GM12878 (cell line): ENCODE measurements at regions not wholly inside any gene's neighbourhood (a gene's known extent, or its start where the extent isn't known, plus 50 kb on each side); places are given as distances from the start of the nearest gene placed in this dataset.

ENCODE experiments used
- ATAC-seq: fragments of 200-7000 bp; cut with Tn5 transposase; 3 replicates; pipeline ENCODE4 v1.9.1; 2020; ENCODE audit warnings: mild to moderate bottlenecking, moderate library complexity
- BruUV-seq: library from RNA; stranded (reverse); fragments of 400-500 nt; replicated peaks from 2 replicates; lab custom pipeline; 2021; lab: Mats Ljungman, UMichigan
- CTCF ChIA-PET: fragments of 300-600 bp; sonication (Branson Sonifier 250); formaldehyde crosslinking; extraction: SDS; loops from one replicate; lab custom pipeline; 2021; ENCODE audit warnings: inconsistent platforms; lab: Yijun Ruan, JAX
- POLR2A ChIA-PET: fragments of 350-600 bp; formaldehyde crosslinking; extraction: SDS; loops from one replicate; lab custom pipeline; 2021; ENCODE audit warnings: inconsistent platforms; lab: Charles Lee
- RAD21 ChIA-PET: fragments of 300-600 bp; sonication (Branson Sonifier 250); formaldehyde crosslinking; loops from one replicate; lab custom pipeline; 2023; ENCODE audit warnings: antibody characterized with exemption; ENCODE audit not compliant: unreplicated experiment; lab: Charles Lee
- SMC1A ChIA-PET: fragments of 300-600 bp; sonication (Branson Sonifier 250); formaldehyde crosslinking; loops from one replicate; lab custom pipeline; 2023; ENCODE audit not compliant: unreplicated experiment, uncharacterized antibody; lab: Charles Lee
- DNase-seq: peaks from one replicate; pipeline ENCODE4 v3.0.0-alpha.2; 2011; ENCODE audit warnings: low read depth, low spot score
- FAIRE-seq: peaks from 3 replicates; lab custom pipeline; 2011; peaks lifted over from hg19 to GRCh38; lab: Jason Lieb, UNC
- H2AFZ ChIP-seq: 2 replicates; pipeline ENCODE4 v1.6.0; 2011; ENCODE audit warnings: low read depth, low read length, control low read depth; ENCODE audit not compliant: control insufficient read depth
- H3K27ac ChIP-seq: 2 replicates; pipeline ENCODE4 v1.5.1; 2011; ENCODE audit warnings: control low read depth; ENCODE audit not compliant: control insufficient read depth, insufficient read depth
- H3K27me3 ChIP-seq, 2 experiments: replicated peaks in 1 of 2; 2 replicates each; pipeline versions ENCODE4 v1.6.0 to v1.6.1; 2011; ENCODE audit warnings: low read length in 1 of 2; ENCODE audit not compliant: control insufficient read depth in 2 of 2, insufficient read depth in 2 of 2
- H3K36me3 ChIP-seq, 2 experiments: 2 replicates each; pipeline ENCODE4 v1.5.1; 2011; ENCODE audit warnings: low read length in 1 of 2; ENCODE audit not compliant: control insufficient read depth in 2 of 2, insufficient read depth in 2 of 2
- H3K4me1 ChIP-seq: 2 replicates; pipeline ENCODE4 v1.6.1; 2011; ENCODE audit warnings: mild to moderate bottlenecking, low read length, moderate library complexity, mixed read lengths; ENCODE audit not compliant: control insufficient read depth, insufficient read depth
- H3K4me2 ChIP-seq: 2 replicates; pipeline ENCODE4 v1.6.0; 2011; ENCODE audit warnings: control low read depth; ENCODE audit not compliant: control insufficient read depth, insufficient read depth
- H3K4me3 ChIP-seq: fragments of 200-600 bp; sonication (generic); 2 replicates; pipeline ENCODE4 v1.5.1; 2016
- H3K79me2 ChIP-seq: 2 replicates; pipeline ENCODE4 v1.6.0; 2011; ENCODE audit warnings: low read length; ENCODE audit not compliant: control insufficient read depth, insufficient read depth
- H3K9ac ChIP-seq: 2 replicates; pipeline ENCODE4 v1.8.0; 2011; ENCODE audit warnings: low read length, control low read depth, mixed read lengths; ENCODE audit not compliant: control insufficient read depth, insufficient read depth
- H3K9me3 ChIP-seq: replicated peaks from 3 replicates; pipeline ENCODE4 v1.5.1; 2011; ENCODE audit warnings: mild to moderate bottlenecking, low read length; ENCODE audit not compliant: control insufficient read depth, insufficient read depth
- H4K20me1 ChIP-seq: 2 replicates; pipeline ENCODE4 v1.6.0; 2011; ENCODE audit not compliant: control insufficient read depth, insufficient read depth
- CBFB ChIP-seq: IDR thresholded peaks from 2 replicates; pipeline ENCODE4 v1.6.1; 2016; ENCODE audit warnings: antibody characterized with exemption, low read depth
- CHD1 ChIP-seq: IDR thresholded peaks from 2 replicates; pipeline ENCODE4 v1.6.1; 2012; ENCODE audit warnings: low read depth, low read length, improper control_type of control experiment
- KAT2A ChIP-seq: conservative IDR thresholded peaks from 2 replicates; pipeline ENCODE4 v1.6.1; 2011; ENCODE audit warnings: low read depth, low read length; ENCODE audit not compliant: control insufficient read depth
- SIX5 ChIP-seq: IDR thresholded peaks from 2 replicates; pipeline ENCODE4 v1.6.1; 2011; ENCODE audit warnings: mild to moderate bottlenecking, low read depth, low read length, moderate library complexity; ENCODE audit not compliant: severe bottlenecking
- TARDBP ChIP-seq: IDR thresholded peaks from 2 replicates; pipeline ENCODE4 v1.6.1; 2016; ENCODE audit warnings: borderline replicate concordance
- TCF12 ChIP-seq: IDR thresholded peaks from 2 replicates; pipeline ENCODE4 v1.6.1; 2011; ENCODE audit warnings: low read depth, mild to moderate bottlenecking, low read length
- ZBED1 ChIP-seq: IDR thresholded peaks from 2 replicates; pipeline ENCODE4 v1.6.1; 2016; ENCODE audit warnings: borderline replicate concordance
- ZNF24 ChIP-seq: fragments of 450-650 bp; IDR thresholded peaks from 2 replicates; pipeline ENCODE4 v1.6.1; 2017; ENCODE audit warnings: antibody characterized with exemption, mild to moderate bottlenecking
- WGBS: methylation state at CpG from one replicate; pipeline ENCODE4 v1.1.6; 2016; ENCODE audit warnings: low lambda C conversion rate; ENCODE audit not compliant: insufficient replicate concordance, insufficient coverage; ENCODE audit errors: missing lambda C conversion rate; 5-methylcytosine and 5-hydroxymethylcytosine counted together
- in situ Hi-C: fragments of 300-500 bp; cut with MboI; formaldehyde crosslinking; loops from 9 replicates; pipeline ENCODE4 v1.14.3; 2018; ENCODE audit warnings: mixed read lengths
- intact Hi-C: fragments of 100-400 bp; cut with micrococcal nuclease; formaldehyde crosslinking; loops from one replicate; pipeline ENCODE4 v1.14.2; 2022; ENCODE audit not compliant: unreplicated experiment
- TF ChIP-seq, protein P1 (sequence below): fragments of 450-650 bp; IDR thresholded peaks from 2 replicates; pipeline ENCODE4 v1.6.1; 2017; ENCODE audit warnings: borderline replicate concordance
- TF ChIP-seq, protein P2 (sequence below): fragments of 450-650 bp; IDR thresholded peaks from 2 replicates; pipeline ENCODE4 v1.6.1; 2017; ENCODE audit warnings: mild to moderate bottlenecking, moderate library complexity
- TF ChIP-seq, protein P3 (sequence below): fragments of 450-650 bp; formaldehyde crosslinking; IDR thresholded peaks from 2 replicates; pipeline ENCODE4 v1.4.0; 2022; ENCODE audit warnings: mild to moderate bottlenecking, moderate library complexity
- TF ChIP-seq, protein P4 (sequence below): IDR thresholded peaks from 2 replicates; pipeline ENCODE4 v1.6.1; 2012; ENCODE audit warnings: low read depth, low read length, improper control_type of control experiment

DNA sequence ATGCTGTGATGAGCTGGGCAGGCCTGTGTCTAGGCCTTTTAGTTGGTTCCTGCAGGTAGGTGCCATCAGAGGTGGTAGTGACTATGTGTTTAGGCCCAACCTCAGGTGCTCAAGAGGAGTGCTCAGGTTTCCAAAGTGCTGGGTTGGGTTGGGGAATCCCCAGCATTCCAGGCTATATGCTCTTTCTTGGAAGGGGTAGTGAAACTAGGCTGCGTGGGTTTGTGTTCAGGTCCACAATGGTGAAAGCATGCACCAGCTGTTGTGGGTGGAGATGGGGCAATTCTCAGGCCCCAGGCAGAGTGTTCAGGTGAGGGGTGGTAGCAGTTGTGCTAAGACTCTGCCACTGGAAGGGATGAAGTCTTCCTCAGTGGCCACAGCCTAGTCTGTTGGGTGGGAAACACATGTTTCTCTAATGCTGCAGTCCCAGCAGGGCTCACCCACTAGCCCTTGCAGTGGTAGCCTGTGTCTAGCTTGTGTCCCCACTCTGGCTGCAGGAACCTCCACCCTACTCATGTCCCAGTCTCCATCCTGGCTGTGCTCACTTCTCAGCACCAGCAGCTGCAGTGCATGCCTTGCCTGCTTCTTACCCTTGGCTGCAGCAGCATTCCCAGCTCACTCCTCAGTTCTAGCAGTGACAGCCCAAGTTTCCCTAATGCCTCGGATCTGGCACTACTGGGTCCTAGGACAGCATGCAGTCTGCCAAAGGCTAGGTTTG is 78.9 kb downstream of the FAM170A start:
- H3K4me2 ChIP-seq = no peak overlapping the region
- SMC1A ChIA-PET = interaction anchor here (0.6 kb wide), 1 partner anchor 1440 kb away, joined by 3 read pairs; no protein-coding TSS in a partner anchor
- no peak overlapping the region for H3K9ac ChIP-seq
- BruUV-seq = no TSS peak
- H3K27ac ChIP-seq = no peak overlapping the region
- H2AFZ ChIP-seq = no peak overlapping the region
- WGBS = 35% methylated on average over 2 of the region's 2 CpGs
- no peak for FAIRE-seq
- in situ Hi-C loops = no loop called here
- DNase-seq = no peak
- RAD21 ChIA-PET = no interaction called here
- no peaks in the 10 kb centered on the region for H3K9me3 ChIP-seq
- no peak; the same call in 2 of the 3 replicates for ATAC-seq
- H3K4me3 ChIP-seq = no peak overlapping the region
- no peaks in the 10 kb centered on the region; the same call in 1 of the 2 replicates for H3K4me1 ChIP-seq
- H3K27me3 ChIP-seq = no peaks in the 10 kb centered on the region
- H3K36me3 ChIP-seq = no peaks in the 10 kb centered on the region
- intact Hi-C loops = no loop called here
- POLR2A ChIA-PET = no interaction called here
- TF ChIP-seq, protein P1, sequence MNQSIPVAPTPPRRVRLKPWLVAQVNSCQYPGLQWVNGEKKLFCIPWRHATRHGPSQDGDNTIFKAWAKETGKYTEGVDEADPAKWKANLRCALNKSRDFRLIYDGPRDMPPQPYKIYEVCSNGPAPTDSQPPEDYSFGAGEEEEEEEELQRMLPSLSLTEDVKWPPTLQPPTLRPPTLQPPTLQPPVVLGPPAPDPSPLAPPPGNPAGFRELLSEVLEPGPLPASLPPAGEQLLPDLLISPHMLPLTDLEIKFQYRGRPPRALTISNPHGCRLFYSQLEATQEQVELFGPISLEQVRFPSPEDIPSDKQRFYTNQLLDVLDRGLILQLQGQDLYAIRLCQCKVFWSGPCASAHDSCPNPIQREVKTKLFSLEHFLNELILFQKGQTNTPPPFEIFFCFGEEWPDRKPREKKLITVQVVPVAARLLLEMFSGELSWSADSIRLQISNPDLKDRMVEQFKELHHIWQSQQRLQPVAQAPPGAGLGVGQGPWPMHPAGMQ = no peak
- TF ChIP-seq CHD1 (no peak), SIX5 (no peak), ZNF24 (no peak), CBFB (no peak), ZBED1 (no peak), TCF12 (no peak), KAT2A (no peak), TARDBP (no peak)
- TF ChIP-seq, protein P2, sequence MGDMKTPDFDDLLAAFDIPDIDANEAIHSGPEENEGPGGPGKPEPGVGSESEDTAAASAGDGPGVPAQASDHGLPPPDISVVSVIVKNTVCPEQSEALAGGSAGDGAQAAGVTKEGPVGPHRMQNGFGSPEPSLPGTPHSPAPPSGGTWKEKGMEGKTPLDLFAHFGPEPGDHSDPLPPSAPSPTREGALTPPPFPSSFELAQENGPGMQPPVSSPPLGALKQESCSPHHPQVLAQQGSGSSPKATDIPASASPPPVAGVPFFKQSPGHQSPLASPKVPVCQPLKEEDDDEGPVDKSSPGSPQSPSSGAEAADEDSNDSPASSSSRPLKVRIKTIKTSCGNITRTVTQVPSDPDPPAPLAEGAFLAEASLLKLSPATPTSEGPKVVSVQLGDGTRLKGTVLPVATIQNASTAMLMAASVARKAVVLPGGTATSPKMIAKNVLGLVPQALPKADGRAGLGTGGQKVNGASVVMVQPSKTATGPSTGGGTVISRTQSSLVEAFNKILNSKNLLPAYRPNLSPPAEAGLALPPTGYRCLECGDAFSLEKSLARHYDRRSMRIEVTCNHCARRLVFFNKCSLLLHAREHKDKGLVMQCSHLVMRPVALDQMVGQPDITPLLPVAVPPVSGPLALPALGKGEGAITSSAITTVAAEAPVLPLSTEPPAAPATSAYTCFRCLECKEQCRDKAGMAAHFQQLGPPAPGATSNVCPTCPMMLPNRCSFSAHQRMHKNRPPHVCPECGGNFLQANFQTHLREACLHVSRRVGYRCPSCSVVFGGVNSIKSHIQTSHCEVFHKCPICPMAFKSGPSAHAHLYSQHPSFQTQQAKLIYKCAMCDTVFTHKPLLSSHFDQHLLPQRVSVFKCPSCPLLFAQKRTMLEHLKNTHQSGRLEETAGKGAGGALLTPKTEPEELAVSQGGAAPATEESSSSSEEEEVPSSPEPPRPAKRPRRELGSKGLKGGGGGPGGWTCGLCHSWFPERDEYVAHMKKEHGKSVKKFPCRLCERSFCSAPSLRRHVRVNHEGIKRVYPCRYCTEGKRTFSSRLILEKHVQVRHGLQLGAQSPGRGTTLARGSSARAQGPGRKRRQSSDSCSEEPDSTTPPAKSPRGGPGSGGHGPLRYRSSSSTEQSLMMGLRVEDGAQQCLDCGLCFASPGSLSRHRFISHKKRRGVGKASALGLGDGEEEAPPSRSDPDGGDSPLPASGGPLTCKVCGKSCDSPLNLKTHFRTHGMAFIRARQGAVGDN = no peak
- TF ChIP-seq, protein P3, sequence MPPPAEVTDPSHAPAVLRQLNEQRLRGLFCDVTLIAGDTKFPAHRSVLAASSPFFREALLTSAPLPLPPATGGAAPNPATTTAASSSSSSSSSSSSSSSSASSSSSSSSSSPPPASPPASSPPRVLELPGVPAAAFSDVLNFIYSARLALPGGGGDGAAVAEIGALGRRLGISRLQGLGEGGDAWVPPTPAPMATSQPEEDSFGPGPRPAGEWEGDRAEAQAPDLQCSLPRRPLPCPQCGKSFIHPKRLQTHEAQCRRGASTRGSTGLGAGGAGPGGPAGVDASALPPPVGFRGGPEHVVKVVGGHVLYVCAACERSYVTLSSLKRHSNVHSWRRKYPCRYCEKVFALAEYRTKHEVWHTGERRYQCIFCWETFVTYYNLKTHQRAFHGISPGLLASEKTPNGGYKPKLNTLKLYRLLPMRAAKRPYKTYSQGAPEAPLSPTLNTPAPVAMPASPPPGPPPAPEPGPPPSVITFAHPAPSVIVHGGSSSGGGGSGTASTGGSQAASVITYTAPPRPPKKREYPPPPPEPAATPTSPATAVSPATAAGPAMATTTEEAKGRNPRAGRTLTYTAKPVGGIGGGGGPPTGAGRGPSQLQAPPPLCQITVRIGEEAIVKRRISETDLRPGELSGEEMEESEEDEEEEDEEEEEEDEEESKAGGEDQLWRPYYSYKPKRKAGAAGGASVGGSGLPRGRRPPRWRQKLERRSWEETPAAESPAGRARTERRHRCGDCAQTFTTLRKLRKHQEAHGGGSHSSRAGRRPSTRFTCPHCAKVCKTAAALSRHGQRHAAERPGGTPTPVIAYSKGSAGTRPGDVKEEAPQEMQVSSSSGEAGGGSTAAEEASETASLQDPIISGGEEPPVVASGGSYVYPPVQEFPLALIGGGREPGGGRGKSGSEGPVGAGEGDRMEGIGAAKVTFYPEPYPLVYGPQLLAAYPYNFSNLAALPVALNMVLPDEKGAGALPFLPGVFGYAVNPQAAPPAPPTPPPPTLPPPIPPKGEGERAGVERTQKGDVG (CRISPR knock-in tag) = no peak
- TF ChIP-seq, protein P4, sequence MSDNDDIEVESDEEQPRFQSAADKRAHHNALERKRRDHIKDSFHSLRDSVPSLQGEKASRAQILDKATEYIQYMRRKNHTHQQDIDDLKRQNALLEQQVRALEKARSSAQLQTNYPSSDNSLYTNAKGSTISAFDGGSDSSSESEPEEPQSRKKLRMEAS = no peak
- CTCF ChIA-PET = no interaction called here
- H4K20me1 ChIP-seq = no peaks in the 10 kb centered on the region
- H3K79me2 ChIP-seq = no peaks in the 10 kb centered on the region
